K562 (cell line): ENCODE measurements at regions not wholly inside any gene's neighbourhood (a gene's known extent, or its start where the extent isn't known, plus 50 kb on each side); places are given as distances from the start of the nearest gene placed in this dataset.

Experiments
- ATAC-seq: fragments of 200-7000 bp; cut with Tn5 transposase; 3 replicates; pipeline ENCODE4 v1.9.1; 2020; ENCODE audit warnings: moderate library complexity
- BruUV-seq: library from RNA; stranded (reverse); fragments of 400-500 nt; replicated peaks from 2 replicates; lab custom pipeline; 2021; lab: Mats Ljungman, UMichigan
- CTCF ChIA-PET: fragments of 300-600 bp; formaldehyde crosslinking; extraction: SDS; loops from one replicate; lab custom pipeline; 2021; ENCODE audit warnings: low intra/inter-chr PET ratio; lab: Yijun Ruan, JAX
- POLR2A ChIA-PET: fragments of 300-600, 350-650 bp; sonication (Branson Sonifier 250); formaldehyde crosslinking; extraction: SDS; loops from one replicate; lab custom pipeline; 2021; ENCODE audit warnings: antibody characterized with exemption, inconsistent platforms; lab: Yijun Ruan, JAX
- DNase-seq, 4 experiments: peaks; one replicate each; pipeline versions ENCODE4 v3.0.0 to v3.0.0-alpha.2; 2011 to 2018; ENCODE audit warnings: low spot score in 3 of 4, mixed read lengths in 3 of 4; ENCODE audit errors: extremely low read depth in 1 of 4
- FAIRE-seq: peaks from 2 replicates; lab custom pipeline; 2011; peaks lifted over from hg19 to GRCh38; lab: Jason Lieb, UNC
- H2AFZ ChIP-seq: 2 replicates; pipeline ENCODE4 v1.6.0; 2011; ENCODE audit warnings: low read depth, low read length, control low read depth, inconsistent platforms
- H3K27ac ChIP-seq: fragments of 200-600 bp; 3 replicates; pipeline ENCODE4 v1.8.0; 2011; ENCODE audit warnings: low read depth, mild to moderate bottlenecking, control low read depth, inconsistent platforms, low read length, moderate library complexity, mixed read lengths; ENCODE audit errors: extremely low read depth
- H3K27me3 ChIP-seq, 2 experiments: fragments of 300-600 bp in 1 of 2; 2 replicates in 1 of 2; 3 replicates in 1 of 2; pipeline versions ENCODE4 v1.6.0 to v1.8.0; 2011; ENCODE audit warnings: inconsistent platforms in 2 of 2, low read length in 2 of 2, mild to moderate bottlenecking in 1 of 2, mixed read lengths in 1 of 2, moderate library complexity in 1 of 2; ENCODE audit not compliant: control insufficient read depth in 2 of 2, insufficient read depth in 2 of 2
- H3K36me3 ChIP-seq: fragments of 300-600 bp; 3 replicates; pipeline ENCODE4 v1.8.0; 2011; ENCODE audit warnings: mild to moderate bottlenecking, low read length, inconsistent platforms; ENCODE audit not compliant: control insufficient read depth, insufficient read depth
- H3K4me1 ChIP-seq, 2 experiments: fragments of 200-600 bp in 1 of 2; replicated peaks in 1 of 2; 2 replicates in 1 of 2; 3 replicates in 1 of 2; pipeline versions ENCODE4 v1.5.1 to v1.8.0; 2011; ENCODE audit warnings: inconsistent platforms in 2 of 2, low read length in 2 of 2, mild to moderate bottlenecking in 1 of 2, mixed read lengths in 1 of 2, moderate library complexity in 1 of 2; ENCODE audit not compliant: control insufficient read depth in 2 of 2, insufficient read depth in 2 of 2
- H3K4me2 ChIP-seq: 2 replicates; pipeline ENCODE4 v1.6.1; 2011; ENCODE audit warnings: low read length, control low read depth, inconsistent platforms, mixed read lengths; ENCODE audit not compliant: insufficient read depth
- H3K4me3 ChIP-seq: fragments of 200-600 bp; sonication (generic), shearing (Covaris generic); 2 replicates; pipeline ENCODE4 v1.5.1; 2016; ENCODE audit warnings: control low read depth, inconsistent platforms
- H3K79me2 ChIP-seq: fragments of 200-600 bp; 3 replicates; pipeline ENCODE4 v1.8.0; 2011; ENCODE audit warnings: low read length, inconsistent platforms; ENCODE audit not compliant: control insufficient read depth, insufficient read depth
- H3K9ac ChIP-seq, 2 experiments: 2 replicates each; pipeline versions ENCODE4 v1.6.0 to v1.6.1; 2011; ENCODE audit warnings: low read depth in 2 of 2, low read length in 2 of 2, control low read depth in 1 of 2, inconsistent platforms in 1 of 2, mild to moderate bottlenecking in 1 of 2, mixed read lengths in 1 of 2; ENCODE audit not compliant: insufficient read depth in 1 of 2
- H3K9me1 ChIP-seq: one replicate; pipeline ENCODE4 v1.6.0; 2011; ENCODE audit warnings: inconsistent platforms, mild to moderate bottlenecking, low read length, moderate library complexity; ENCODE audit not compliant: control insufficient read depth, insufficient read depth
- H3K9me3 ChIP-seq: replicated peaks from 2 replicates; pipeline ENCODE4 v1.5.1; 2011; ENCODE audit warnings: low read depth, low read length, inconsistent platforms; ENCODE audit not compliant: control insufficient read depth, insufficient read depth
- H4K20me1 ChIP-seq: replicated peaks from 2 replicates; pipeline ENCODE4 v1.6.1; 2011; ENCODE audit warnings: low read length, inconsistent platforms, mixed read lengths; ENCODE audit not compliant: control insufficient read depth, insufficient read depth
- ATF4 ChIP-seq: fragments of 450-650 bp; formaldehyde crosslinking; IDR thresholded peaks from 2 replicates; pipeline ENCODE4 v1.4.0; 2022; ENCODE audit warnings: mild to moderate bottlenecking, moderate library complexity
- CXXC5 ChIP-seq: fragments of 250-450 bp; sonication (Bioruptor Pico); IDR thresholded peaks from 2 replicates; pipeline ENCODE4 v1.8.0; 2022; ENCODE audit warnings: inconsistent platforms, mild to moderate bottlenecking, moderate library complexity
- ELF1 ChIP-seq: fragments of 200-800 bp; sonication (Bioruptor generic); IDR thresholded peaks from 2 replicates; pipeline ENCODE4 v1.6.1; 2016; ENCODE audit warnings: missing genetic modification characterization, missing compliant biosample characterization
- KHSRP ChIP-seq: fragments of 450-650 bp; IDR thresholded peaks from 2 replicates; pipeline ENCODE4 v1.6.1; 2017
- MIER1 ChIP-seq: fragments of 450-650 bp; IDR thresholded peaks from 2 replicates; pipeline ENCODE4 v1.6.1; 2016; ENCODE audit warnings: antibody characterized with exemption, mild to moderate bottlenecking, low read depth
- MYNN ChIP-seq, 2 experiments: sonication (generic); formaldehyde crosslinking in 1 of 2; IDR thresholded peaks; 2 replicates each; pipeline versions ENCODE4 v1.5.0 to v1.6.1; 2016 to 2020; ENCODE audit warnings: antibody characterized with exemption in 1 of 2, missing genetic modification reagents in 1 of 2
- NONO ChIP-seq, 2 experiments: fragments of 200-400 bp in 1 of 2; fragments of 450-650 bp in 1 of 2; formaldehyde crosslinking in 1 of 2; IDR thresholded peaks; 2 replicates each; pipeline ENCODE4 v1.6.1; 2017; ENCODE audit warnings: low read depth in 2 of 2, mild to moderate bottlenecking in 2 of 2, moderate library complexity in 2 of 2, low read length in 1 of 2
- PATZ1 ChIP-seq: fragments of 250-450 bp; sonication (Bioruptor Pico); IDR thresholded peaks from 2 replicates; pipeline ENCODE4 v1.5.0; 2020; ENCODE audit warnings: mild to moderate bottlenecking, borderline replicate concordance
- PYGO2 ChIP-seq: fragments of 450-650 bp; IDR thresholded peaks from 2 replicates; pipeline ENCODE4 v1.6.1; 2016; ENCODE audit warnings: mild to moderate bottlenecking, missing genetic modification characterization, moderate library complexity, missing compliant biosample characterization
- RCOR1 ChIP-seq, 2 experiments: IDR thresholded peaks; 2 replicates each; pipeline ENCODE4 v1.6.1; 2012; ENCODE audit warnings: low read depth in 2 of 2, low read length in 2 of 2, borderline replicate concordance in 1 of 2, improper control_type of control experiment in 1 of 2
- SIN3B ChIP-seq: fragments of 450-650 bp; IDR thresholded peaks from 2 replicates; pipeline ENCODE4 v1.6.1; 2017; ENCODE audit warnings: low read depth, mild to moderate bottlenecking, moderate library complexity
- SPI1 ChIP-seq: IDR thresholded peaks from 2 replicates; pipeline ENCODE4 v1.6.1; 2011; ENCODE audit warnings: low read depth, low read length, control low read depth, borderline replicate concordance
- TCF3 ChIP-seq: sonication (generic); formaldehyde crosslinking; IDR thresholded peaks from 2 replicates; pipeline ENCODE4 v1.4.0; 2020; ENCODE audit warnings: mild to moderate bottlenecking, missing genetic modification reagents
- ZBTB1 ChIP-seq: sonication (generic); formaldehyde crosslinking; IDR thresholded peaks from 2 replicates; pipeline ENCODE4 v1.8.1; 2023; ENCODE audit warnings: missing genetic modification reagents, low read depth, mild to moderate bottlenecking, borderline replicate concordance
- ZNF175 ChIP-seq: fragments of 200-800 bp; sonication (Bioruptor generic); IDR thresholded peaks from 2 replicates; pipeline ENCODE4 v1.6.1; 2016; ENCODE audit warnings: low read depth, mild to moderate bottlenecking, missing genetic modification characterization, missing compliant biosample characterization
- ZNF217 ChIP-seq: sonication (generic); formaldehyde crosslinking; IDR thresholded peaks from 2 replicates; pipeline ENCODE4 v1.8.0; 2022; ENCODE audit warnings: mild to moderate bottlenecking, missing genetic modification reagents
- ZNF232 ChIP-seq: sonication (generic); formaldehyde crosslinking; IDR thresholded peaks from 2 replicates; pipeline ENCODE4 v1.8.0; 2022; ENCODE audit warnings: mild to moderate bottlenecking, missing genetic modification reagents
- ZNF639 ChIP-seq, 2 experiments: fragments of 200-800 bp in 1 of 2; sonication (Bioruptor generic) in 1 of 2; sonication (generic) in 1 of 2; formaldehyde crosslinking in 1 of 2; IDR thresholded peaks in 1 of 2; conservative IDR thresholded peaks in 1 of 2; 2 replicates each; pipeline versions ENCODE4 v1.5.0 to v1.6.1; 2016 to 2020; ENCODE audit warnings: missing compliant biosample characterization in 1 of 2, missing genetic modification characterization in 1 of 2, missing genetic modification reagents in 1 of 2
- ZSCAN29 ChIP-seq: fragments of 450-650 bp; IDR thresholded peaks from 2 replicates; pipeline ENCODE4 v1.6.1; 2017
- WGBS: fragments of 100-300 bp; shearing (Covaris generic); methylation state at CpG from one replicate; pipeline ENCODE4 v1.1.6; 2016; ENCODE audit warnings: low coverage, mixed read lengths; ENCODE audit not compliant: insufficient coverage; ENCODE audit errors: missing lambda C conversion rate; 5-methylcytosine and 5-hydroxymethylcytosine counted together
- in situ Hi-C: fragments of 300-500 bp; cut with MboI; formaldehyde crosslinking; loops from 4 replicates; pipeline ENCODE4 v1.15.0; 2018; ENCODE audit warnings: inconsistent platforms, mixed read lengths
- intact Hi-C: fragments of 100-400 bp; cut with micrococcal nuclease; formaldehyde crosslinking; loops from 2 replicates; pipeline ENCODE4 v1.14.2; 2022

GRCh38 chr12:33589576-33590114, 150.0 kb upstream of the SYT10 start:
- H2AFZ ChIP-seq: peak overlapping the region; percentile 84
- H3K9ac ChIP-seq: no peak overlapping the region; a peak in 1 of 4 replicates
- no peaks in the 10 kb centered on the region for H3K27me3 ChIP-seq
- no peaks in the 10 kb centered on the region for H4K20me1 ChIP-seq
- peaks cover 3% of the 10 kb centered on the region; the same call in 1 of the 3 replicates for H3K36me3 ChIP-seq
- ChIA-PET POLR2A (no interaction called here), CTCF (no interaction called here)
- H3K9me3 ChIP-seq: peaks cover 7% of the 10 kb centered on the region
- intact Hi-C loops (loop anchor here (2.0 to 10.0 kb wide), 3 partner anchors 69 to 835 kb away; partner anchors contain the start of gene YARS2), in situ Hi-C loops (no loop called here)
- 13% methylated on average over 3 of the region's 3 CpGs for WGBS
- FAIRE-seq (peak; percentile 6), DNase-seq (no peak), ATAC-seq (peak; percentile 7; the same call in 1 of the 3 replicates)
- H3K79me2 ChIP-seq: no peaks in the 10 kb centered on the region
- H3K4me3 ChIP-seq: no peak overlapping the region
- H3K9me1 ChIP-seq: no peaks in the 10 kb centered on the region
- peaks cover 7 to 58% of the 10 kb centered on the region in 2 experiments; a peak in 4 of 5 replicates for H3K4me1 ChIP-seq
- H3K4me2 ChIP-seq: no peak overlapping the region; the same call in 1 of the 2 replicates
- peak overlapping the region; percentile 91 for H3K27ac ChIP-seq
- no TSS peak for BruUV-seq
- TF ChIP-seq MIER1 (no peak), KHSRP (no peak), ZNF175 (CRISPR knock-in tag) (no peak), PYGO2 (tag) (no peak), CXXC5 (0 out of 2 replicates have a peak, but pooled peaks have one; percentile 26), MYNN (IDR thresholded peaks at IDR 0.05) (no peak), MYNN (CRISPR knock-in tag; IDR thresholded peaks at IDR 0.05) (no peak), TCF3 (CRISPR knock-in tag) (no peak), ZNF232 (CRISPR knock-in tag) (no peak), ZBTB1 (CRISPR knock-in tag) (no peak), SIN3B (no peak), ELF1 (tag) (no peak), SPI1 (peak; percentile 44; the same call in 1 of the 2 replicates), ZNF639 (CRISPR knock-in tag; conservative IDR thresholded peaks at IDR 0.05 in 1 of 2, IDR thresholded peaks at IDR 0.05 in 1 of 2) (0 out of 4 replicates have a peak, but pooled peaks of 1 of the 2 experiments have one; percentile 16), ZNF217 (no peak), ZSCAN29 (no peak), PATZ1 (CRISPR knock-in tag) (0 out of 2 replicates have a peak, but pooled peaks have one; percentile 58), NONO (IDR thresholded peaks at IDR 0.05; ENCODE audit: low read depth in 2 of 2, low read length in 1 of 2) (no peak), RCOR1 (IDR thresholded peaks at IDR 0.05; ENCODE audit: borderline replicate concordance in 1 of 2, low read depth in 2 of 2, low read length in 2 of 2) (no peak), ATF4 (CRISPR knock-in tag) (no peak)
